ENCODE measurements at regions not wholly inside any gene's neighbourhood (a gene's known extent, or its start where the extent isn't known, plus 50 kb on each side); places are given as distances from the start of the nearest gene placed in this dataset.

- TF ChIP-seq POLR2A (IDR thresholded peaks at IDR 0.05), result no peak
- TF ChIP-seq CTCF (IDR thresholded peaks at IDR 0.05), result no peak
Measured at GRCh38 chr4:32564626-32565025, 1844.5 kb downstream of the PCDH7 start.

Measured in right lobe of liver (tissue), 4 donors.